ENCODE measurements at regions not wholly inside any gene's neighbourhood (a gene's known extent, or its start where the extent isn't known, plus 50 kb on each side); places are given as distances from the start of the nearest gene placed in this dataset.

DNA sequence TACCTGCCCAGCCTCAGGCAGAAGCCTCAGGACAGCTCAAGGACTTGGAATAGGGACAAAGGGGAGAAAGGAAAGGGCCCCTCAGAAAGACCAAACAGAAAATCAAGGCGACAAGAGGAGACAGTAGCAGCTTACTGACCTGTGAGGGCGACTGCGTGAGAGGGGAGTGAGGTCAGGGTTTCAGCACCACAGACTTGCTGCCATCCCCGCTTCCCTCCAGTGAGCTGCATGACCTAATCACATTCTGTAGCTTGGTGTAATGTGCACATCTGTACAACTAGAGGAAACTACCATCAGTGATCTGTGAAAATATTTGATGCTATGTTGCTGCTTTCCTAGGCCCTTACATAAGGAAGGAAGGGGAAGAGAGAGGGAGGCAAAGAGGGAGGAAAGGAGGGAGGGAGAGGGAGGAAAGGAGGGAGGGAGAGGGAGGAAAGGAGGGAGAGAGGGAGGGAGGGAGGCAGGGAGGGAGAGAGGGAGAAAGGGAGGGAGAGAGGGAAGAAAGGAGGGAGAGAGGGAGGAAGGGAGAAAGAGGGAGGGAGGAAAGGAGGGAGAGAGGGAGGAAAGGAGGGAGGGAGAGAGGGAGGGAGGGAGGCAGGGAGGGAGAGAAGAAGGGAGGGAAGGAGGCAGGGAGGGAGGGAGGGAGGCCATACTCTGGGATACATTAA lies 404.9 kb upstream of the CDH5 start:
- TF ChIP-seq EP300 (IDR thresholded peaks at IDR 0.05): no peak
- TF ChIP-seq, protein P1, sequence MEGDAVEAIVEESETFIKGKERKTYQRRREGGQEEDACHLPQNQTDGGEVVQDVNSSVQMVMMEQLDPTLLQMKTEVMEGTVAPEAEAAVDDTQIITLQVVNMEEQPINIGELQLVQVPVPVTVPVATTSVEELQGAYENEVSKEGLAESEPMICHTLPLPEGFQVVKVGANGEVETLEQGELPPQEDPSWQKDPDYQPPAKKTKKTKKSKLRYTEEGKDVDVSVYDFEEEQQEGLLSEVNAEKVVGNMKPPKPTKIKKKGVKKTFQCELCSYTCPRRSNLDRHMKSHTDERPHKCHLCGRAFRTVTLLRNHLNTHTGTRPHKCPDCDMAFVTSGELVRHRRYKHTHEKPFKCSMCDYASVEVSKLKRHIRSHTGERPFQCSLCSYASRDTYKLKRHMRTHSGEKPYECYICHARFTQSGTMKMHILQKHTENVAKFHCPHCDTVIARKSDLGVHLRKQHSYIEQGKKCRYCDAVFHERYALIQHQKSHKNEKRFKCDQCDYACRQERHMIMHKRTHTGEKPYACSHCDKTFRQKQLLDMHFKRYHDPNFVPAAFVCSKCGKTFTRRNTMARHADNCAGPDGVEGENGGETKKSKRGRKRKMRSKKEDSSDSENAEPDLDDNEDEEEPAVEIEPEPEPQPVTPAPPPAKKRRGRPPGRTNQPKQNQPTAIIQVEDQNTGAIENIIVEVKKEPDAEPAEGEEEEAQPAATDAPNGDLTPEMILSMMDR (IDR thresholded peaks at IDR 0.05): no peak
